Activated CD4-positive, alpha-beta T cell treated with anti-CD3 and anti-CD28 coated beads, Interleukin-2, amount 10 ng/mL, durations not matched to agents 7 days and 5 days (primary cell): ENCODE measurements at regions not wholly inside any gene's neighbourhood (a gene's known extent, or its start where the extent isn't known, plus 50 kb on each side); places are given as distances from the start of the nearest gene placed in this dataset.

Experiments used
- CTCF ChIA-PET: fragments of 350-600 bp; sonication (Branson Sonifier 250); formaldehyde crosslinking; loops from one replicate; lab custom pipeline; 2021; ENCODE audit warnings: antibody characterized with exemption; lab: Charles Lee
- POLR2A ChIA-PET: fragments of 350-600 bp; sonication (Branson Sonifier 250); formaldehyde crosslinking; loops from one replicate; lab custom pipeline; 2021; ENCODE audit warnings: antibody characterized with exemption; lab: Charles Lee
- DNase-seq: peaks from one replicate; pipeline ENCODE4 v3.0.0-alpha.2; 2020
- H3K27ac Mint-ChIP-seq: one replicate; pipeline ENCODE4 v1.8.0; 2021; ENCODE audit warnings: mild to moderate bottlenecking, moderate library complexity, mixed read lengths
- H3K27me3 Mint-ChIP-seq: one replicate; pipeline ENCODE4 v1.8.0; 2021; ENCODE audit warnings: mixed read lengths
- H3K36me3 Mint-ChIP-seq: one replicate; pipeline ENCODE4 v1.8.0; 2021; ENCODE audit warnings: low read depth, mixed read lengths
- H3K4me1 Mint-ChIP-seq: one replicate; pipeline ENCODE4 v1.8.0; 2021; ENCODE audit warnings: mixed read lengths
- H3K4me3 Mint-ChIP-seq: one replicate; pipeline ENCODE4 v1.8.0; 2021; ENCODE audit warnings: mild to moderate bottlenecking, moderate library complexity, mixed read lengths
- H3K9me3 Mint-ChIP-seq: one replicate; pipeline ENCODE4 v1.8.0; 2021; ENCODE audit warnings: mixed read lengths

DNA sequence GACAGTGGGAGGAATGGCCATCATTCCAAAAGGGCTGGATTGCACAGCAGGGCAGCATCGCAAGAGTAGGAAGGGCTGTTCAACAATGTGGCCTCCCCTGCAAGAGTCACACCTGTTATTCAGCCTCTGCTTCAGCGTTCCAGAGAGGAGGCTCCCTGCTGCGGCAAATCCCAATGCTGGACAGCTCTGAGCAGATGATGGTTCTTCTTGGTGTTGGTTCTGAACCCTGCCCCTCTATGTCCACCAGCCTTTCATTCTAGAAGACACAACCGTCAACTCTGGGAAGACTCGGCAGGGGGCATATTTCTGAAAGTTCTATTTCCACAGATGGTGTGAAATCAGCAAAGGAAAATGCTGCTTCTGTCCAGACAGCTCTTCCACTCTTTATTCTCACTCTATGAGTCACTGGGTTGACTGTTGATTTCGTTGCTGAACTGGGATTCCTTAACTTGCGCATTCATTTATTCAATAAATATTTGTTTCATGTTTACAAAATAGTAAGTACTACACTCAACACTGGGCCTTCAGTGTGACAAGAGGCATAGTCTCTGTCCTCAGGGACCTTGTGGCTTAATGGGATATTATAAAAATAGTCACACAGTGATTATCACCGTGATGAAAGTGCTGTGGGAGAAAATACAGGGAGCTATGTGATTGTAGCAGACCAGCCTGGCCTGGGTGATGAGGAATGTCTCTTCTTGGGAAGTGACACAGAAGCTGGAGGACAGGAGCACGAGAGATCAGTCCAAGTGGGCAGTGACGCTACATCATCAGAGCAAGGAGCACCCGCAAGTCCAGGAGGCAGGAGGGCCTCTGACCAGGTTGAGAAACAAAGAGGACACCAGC, 260.3 kb downstream of the SIPA1L2 start:
- H3K27me3 Mint-ChIP-seq, result no peaks in the 10 kb centered on the region
- no peak for DNase-seq
- ChIA-PET POLR2A (no interaction called here), CTCF (no interaction called here)
- H3K4me1 Mint-ChIP-seq, result no peaks in the 10 kb centered on the region
- no peaks in the 10 kb centered on the region for H3K9me3 Mint-ChIP-seq
- H3K4me3 Mint-ChIP-seq, result no peak overlapping the region
- no peak overlapping the region for H3K27ac Mint-ChIP-seq
- H3K36me3 Mint-ChIP-seq, result no peaks in the 10 kb centered on the region

DNA sequence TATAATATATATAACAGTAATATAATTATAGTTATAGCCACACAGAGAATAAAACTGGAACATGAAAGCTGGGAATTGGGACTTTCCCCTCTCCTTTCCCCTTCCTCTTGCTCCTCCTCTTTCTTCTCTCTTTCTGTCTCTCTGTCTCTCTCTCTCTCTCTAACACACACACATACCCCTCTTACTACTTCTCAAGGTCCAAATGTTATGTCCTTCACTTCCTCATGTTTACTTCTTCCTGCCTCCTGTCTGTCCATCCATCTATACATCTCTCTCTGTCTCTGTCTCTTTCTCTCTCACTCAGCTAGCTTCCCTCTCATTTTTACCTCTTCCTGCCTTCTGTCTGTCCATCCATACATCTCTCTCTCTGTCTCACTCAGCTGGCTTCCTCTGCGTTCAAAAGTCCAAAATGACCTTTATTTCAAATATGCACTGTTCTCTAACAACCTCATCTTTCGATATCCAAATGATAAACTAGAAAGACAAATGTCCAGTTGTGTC, 261.1 kb downstream of the SIPA1L2 start:
- ChIA-PET CTCF (no interaction called here), POLR2A (no interaction called here)
- no peak for DNase-seq
- H3K27ac Mint-ChIP-seq, result no peak overlapping the region
- no peaks in the 10 kb centered on the region for H3K36me3 Mint-ChIP-seq
- no peaks in the 10 kb centered on the region for H3K27me3 Mint-ChIP-seq
- no peak overlapping the region for H3K4me3 Mint-ChIP-seq
- H3K4me1 Mint-ChIP-seq, result no peaks in the 10 kb centered on the region
- no peaks in the 10 kb centered on the region for H3K9me3 Mint-ChIP-seq

DNA sequence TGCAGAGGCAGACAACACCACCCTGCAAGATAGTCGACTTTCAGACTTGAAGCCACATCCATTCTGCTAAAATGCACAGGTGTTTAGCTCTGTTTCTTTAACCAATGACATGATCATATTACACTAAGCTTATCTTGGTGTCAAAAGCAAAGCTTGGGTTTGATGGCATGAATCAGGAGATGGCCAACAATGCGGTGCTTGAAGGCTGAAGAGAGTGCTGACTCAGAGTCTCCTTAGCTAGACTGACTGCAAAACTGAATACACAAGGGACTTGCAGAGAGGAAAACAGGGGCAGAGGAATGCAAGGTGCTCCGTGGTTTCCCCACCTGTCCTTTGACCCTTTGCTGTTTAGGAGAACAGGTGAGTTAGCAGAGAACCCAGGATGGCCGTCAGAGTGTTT, 262.6 kb downstream of the SIPA1L2 start:
- POLR2A ChIA-PET, result no interaction called here
- Mint-ChIP-seq H3K36me3 (no peaks in the 10 kb centered on the region), H3K27me3 (no peaks in the 10 kb centered on the region), H3K4me3 (no peak overlapping the region), H3K4me1 (no peaks in the 10 kb centered on the region), H3K9me3 (no peaks in the 10 kb centered on the region), H3K27ac (no peak overlapping the region)
- no peak for DNase-seq
- CTCF ChIA-PET, result interaction anchor here (0.5 kb wide), 1 partner anchor 62 kb away, joined by 4 read pairs; no protein-coding TSS in a partner anchor

DNA sequence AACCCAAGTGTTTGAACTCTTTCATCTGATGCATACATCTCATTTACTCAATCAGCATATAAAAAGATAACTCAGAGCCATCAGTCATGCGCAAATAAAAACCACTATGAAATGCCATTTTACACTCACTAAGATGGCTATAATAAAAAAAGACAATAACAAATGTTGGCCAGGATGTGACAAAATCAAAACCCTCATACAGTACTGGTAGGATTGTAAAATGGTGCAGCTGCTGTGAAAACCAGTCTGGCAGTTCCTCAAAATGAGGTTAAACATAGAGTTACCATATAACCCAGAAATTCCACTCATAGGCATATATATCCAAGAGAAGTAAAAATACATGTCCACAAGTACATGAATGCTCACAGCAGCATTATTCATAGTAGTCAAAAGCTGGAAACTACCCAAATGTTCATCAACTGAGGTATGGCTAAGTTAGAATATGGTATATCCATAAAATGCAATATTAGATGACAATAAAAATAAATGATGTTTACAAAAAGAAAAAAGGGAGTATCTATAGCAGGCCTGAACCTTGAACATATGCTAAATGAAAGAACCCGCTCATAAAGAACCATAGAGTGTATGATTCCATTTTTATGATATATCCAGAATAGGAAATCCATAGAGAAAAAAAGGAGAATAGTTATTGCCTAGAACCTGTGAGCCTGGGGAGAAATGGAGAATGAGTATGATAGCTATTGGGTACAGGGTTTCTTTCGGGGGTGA, 265.1 kb downstream of the SIPA1L2 start:
- POLR2A ChIA-PET, result no interaction called here
- no peak overlapping the region for H3K27ac Mint-ChIP-seq

DNA sequence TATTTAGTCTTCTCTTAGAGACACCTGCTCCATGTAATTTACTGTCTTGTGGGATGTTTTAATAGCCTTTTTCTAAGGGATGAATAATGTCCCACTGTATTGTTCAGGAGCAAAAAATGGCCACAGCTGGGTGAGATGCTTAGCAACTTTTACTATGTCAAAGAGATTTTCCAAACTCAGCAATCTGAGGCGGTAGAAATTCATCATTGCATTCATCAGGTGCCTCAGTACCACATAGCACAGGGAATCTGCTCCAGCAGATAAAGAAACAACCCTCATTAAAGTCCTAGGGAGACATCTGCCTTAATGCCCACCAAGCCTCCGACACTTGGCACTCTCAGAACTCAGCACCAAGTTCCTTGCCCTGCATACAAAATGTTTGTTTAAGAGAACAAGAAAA, 266.9 kb downstream of the SIPA1L2 start:
- H3K4me3 Mint-ChIP-seq, result no peak overlapping the region
- no peaks in the 10 kb centered on the region for H3K4me1 Mint-ChIP-seq
- no peaks in the 10 kb centered on the region for H3K9me3 Mint-ChIP-seq
- H3K27me3 Mint-ChIP-seq, result no peaks in the 10 kb centered on the region
- no peak overlapping the region for H3K27ac Mint-ChIP-seq
- POLR2A ChIA-PET, result no interaction called here
- DNase-seq, result no peak
- CTCF ChIA-PET, result no interaction called here
- no peaks in the 10 kb centered on the region for H3K36me3 Mint-ChIP-seq

More for the DNA sequence above, 265.1 kb downstream of the SIPA1L2 start:
- DNase-seq, result no peak
- H3K4me1 Mint-ChIP-seq, result no peaks in the 10 kb centered on the region
- H3K27me3 Mint-ChIP-seq, result no peaks in the 10 kb centered on the region
- H3K9me3 Mint-ChIP-seq, result no peaks in the 10 kb centered on the region
- CTCF ChIA-PET, result no interaction called here
- no peak overlapping the region for H3K4me3 Mint-ChIP-seq
- no peaks in the 10 kb centered on the region for H3K36me3 Mint-ChIP-seq

DNA sequence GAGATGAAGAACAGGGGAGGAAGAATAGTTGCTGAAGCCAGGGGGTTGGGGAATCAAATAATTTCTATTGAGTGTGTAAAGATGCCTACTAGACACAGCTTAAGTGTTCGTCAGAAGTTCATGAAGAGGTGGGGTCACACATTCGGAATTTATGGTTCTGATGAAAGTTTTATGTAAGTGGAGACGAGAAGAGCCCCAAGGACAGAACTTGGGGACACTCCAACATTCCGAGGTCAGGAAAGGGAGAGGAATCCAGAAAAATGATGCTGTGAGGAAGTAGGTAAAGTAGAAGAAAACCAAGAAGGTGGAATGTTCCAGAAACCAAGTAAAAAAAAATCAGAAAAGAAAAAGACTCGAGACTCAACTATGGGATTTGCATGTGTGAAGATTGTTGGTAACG, 272.5 kb downstream of the SIPA1L2 start:
- H3K27me3 Mint-ChIP-seq, result peaks cover 3% of the 10 kb centered on the region
- POLR2A ChIA-PET, result no interaction called here
- no peak overlapping the region for H3K4me3 Mint-ChIP-seq
- H3K36me3 Mint-ChIP-seq, result no peaks in the 10 kb centered on the region
- no peaks in the 10 kb centered on the region for H3K4me1 Mint-ChIP-seq
- no peak for DNase-seq
- CTCF ChIA-PET, result no interaction called here
- H3K27ac Mint-ChIP-seq, result no peak overlapping the region
- no peaks in the 10 kb centered on the region for H3K9me3 Mint-ChIP-seq

DNA sequence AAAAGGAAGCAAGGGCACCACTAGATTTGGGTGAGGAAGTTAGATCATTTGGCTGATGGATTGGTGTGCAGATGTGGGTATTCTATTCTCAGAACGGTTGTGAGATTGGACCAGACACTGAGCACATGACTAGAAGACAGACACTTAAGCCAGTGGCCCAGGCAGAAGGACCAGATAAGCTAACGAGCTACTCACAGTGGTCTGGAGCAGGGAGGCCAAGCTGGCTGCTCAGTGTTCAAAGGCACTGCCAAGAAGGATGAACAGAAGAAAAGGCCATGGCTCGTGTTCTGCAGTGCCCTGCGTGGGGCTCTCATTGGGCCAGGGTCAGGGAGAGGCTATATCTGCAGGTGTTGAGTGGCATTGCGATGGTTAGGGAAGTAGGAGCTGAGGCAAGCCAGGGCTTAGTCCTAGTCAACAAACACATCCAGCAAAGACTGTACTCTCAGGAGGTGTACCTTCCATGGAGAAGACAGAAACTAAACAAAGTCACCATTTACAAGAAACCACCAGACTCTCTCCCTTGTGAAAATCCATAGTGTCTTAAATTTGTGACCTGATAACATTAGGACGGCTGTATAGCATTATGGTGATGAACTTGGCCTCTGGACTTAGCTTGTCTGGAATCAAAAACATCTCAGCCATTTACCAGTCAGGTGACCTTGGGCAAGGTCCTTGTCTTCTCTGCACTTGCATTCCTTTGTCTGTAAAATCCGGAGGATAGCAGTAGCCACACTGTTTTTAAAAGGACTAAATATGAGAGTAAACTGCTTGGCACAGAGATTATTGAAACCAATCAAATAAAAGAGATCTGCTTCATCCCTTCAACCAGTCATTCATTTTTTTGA, 274.5 kb downstream of the SIPA1L2 start:
- no peaks in the 10 kb centered on the region for H3K36me3 Mint-ChIP-seq
- peaks cover 3% of the 10 kb centered on the region for H3K27me3 Mint-ChIP-seq
- H3K4me3 Mint-ChIP-seq, result no peak overlapping the region
- H3K9me3 Mint-ChIP-seq, result no peaks in the 10 kb centered on the region
- POLR2A ChIA-PET, result no interaction called here
- no peaks in the 10 kb centered on the region for H3K4me1 Mint-ChIP-seq
- CTCF ChIA-PET, result interaction anchor here (0.8 kb wide), 1 partner anchor 27 kb away, joined by 3 read pairs; no protein-coding TSS in a partner anchor
- no peak overlapping the region for H3K27ac Mint-ChIP-seq
- DNase-seq, result no peak

DNA sequence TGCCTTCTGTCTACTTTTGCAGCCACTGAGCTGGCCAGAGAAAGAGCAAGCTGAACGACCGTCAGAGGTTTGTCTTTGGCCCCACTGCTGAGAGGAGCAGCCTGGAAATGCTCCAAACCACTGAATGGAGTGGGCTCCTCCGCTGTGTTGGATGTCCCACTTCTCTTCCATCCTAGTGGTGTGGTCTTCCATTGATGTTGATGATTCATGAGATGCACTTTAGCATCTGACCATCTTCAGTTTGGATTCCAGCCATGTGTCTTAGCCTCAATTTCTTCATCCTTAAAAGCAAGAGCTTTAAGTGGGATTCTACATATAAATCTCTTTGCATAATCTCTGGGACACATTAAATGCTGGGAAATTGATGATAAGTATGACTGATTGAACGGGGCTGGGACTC, 276.9 kb downstream of the SIPA1L2 start:
- no peak for DNase-seq
- ChIA-PET POLR2A (no interaction called here), CTCF (no interaction called here)
- Mint-ChIP-seq H3K36me3 (no peaks in the 10 kb centered on the region), H3K4me3 (no peak overlapping the region), H3K4me1 (no peaks in the 10 kb centered on the region), H3K27me3 (peaks cover 3% of the 10 kb centered on the region), H3K27ac (no peak overlapping the region), H3K9me3 (no peaks in the 10 kb centered on the region)

DNA sequence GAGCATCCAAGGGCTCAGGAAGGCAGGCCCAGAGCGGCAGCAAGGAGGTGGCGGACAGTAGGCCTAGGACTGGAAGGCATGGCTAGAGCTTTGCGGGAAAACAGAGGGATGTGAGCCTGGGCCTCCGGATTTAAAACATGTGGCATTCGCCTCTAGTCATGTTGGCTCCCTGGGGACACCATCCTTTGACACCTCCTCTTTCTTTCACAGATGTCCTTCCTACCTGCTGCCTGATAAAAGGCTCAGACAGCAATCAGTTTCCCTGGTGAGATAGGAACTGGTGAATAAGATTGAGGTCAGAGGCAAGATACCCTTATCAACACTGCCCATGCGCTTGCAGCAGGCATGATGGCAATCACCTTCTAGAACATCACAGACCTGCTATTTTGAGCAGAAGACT, 277.6 kb downstream of the SIPA1L2 start:
- H3K9me3 Mint-ChIP-seq, result no peaks in the 10 kb centered on the region
- H3K36me3 Mint-ChIP-seq, result no peaks in the 10 kb centered on the region
- ChIA-PET CTCF (no interaction called here), POLR2A (no interaction called here)
- no peak for DNase-seq
- H3K4me3 Mint-ChIP-seq, result no peak overlapping the region
- no peaks in the 10 kb centered on the region for H3K4me1 Mint-ChIP-seq
- no peak overlapping the region for H3K27ac Mint-ChIP-seq
- peaks cover 3% of the 10 kb centered on the region for H3K27me3 Mint-ChIP-seq

DNA sequence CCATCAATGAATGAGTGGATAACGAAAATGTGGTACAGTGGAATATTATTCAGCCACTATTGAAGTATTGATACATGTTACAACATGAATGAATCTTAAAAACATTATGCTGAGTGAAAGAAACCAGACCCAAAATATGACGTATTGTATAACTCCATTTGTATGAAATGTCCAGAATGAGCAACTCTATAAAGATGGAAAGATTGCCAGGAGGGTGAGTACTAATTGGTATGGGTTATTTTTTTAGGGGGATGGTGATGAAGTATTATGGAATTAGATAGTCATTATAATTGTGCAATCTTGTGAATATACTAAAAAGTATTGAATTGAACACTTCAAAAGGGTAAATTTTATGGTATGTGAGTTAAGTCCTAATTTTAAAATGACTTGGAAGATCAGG, 278.6 kb downstream of the SIPA1L2 start:
- Mint-ChIP-seq H3K27me3 (peaks cover 3% of the 10 kb centered on the region), H3K4me3 (no peak overlapping the region), H3K36me3 (no peaks in the 10 kb centered on the region), H3K27ac (no peak overlapping the region), H3K4me1 (no peaks in the 10 kb centered on the region), H3K9me3 (no peaks in the 10 kb centered on the region)
- CTCF ChIA-PET, result no interaction called here
- DNase-seq, result no peak
- POLR2A ChIA-PET, result no interaction called here

DNA sequence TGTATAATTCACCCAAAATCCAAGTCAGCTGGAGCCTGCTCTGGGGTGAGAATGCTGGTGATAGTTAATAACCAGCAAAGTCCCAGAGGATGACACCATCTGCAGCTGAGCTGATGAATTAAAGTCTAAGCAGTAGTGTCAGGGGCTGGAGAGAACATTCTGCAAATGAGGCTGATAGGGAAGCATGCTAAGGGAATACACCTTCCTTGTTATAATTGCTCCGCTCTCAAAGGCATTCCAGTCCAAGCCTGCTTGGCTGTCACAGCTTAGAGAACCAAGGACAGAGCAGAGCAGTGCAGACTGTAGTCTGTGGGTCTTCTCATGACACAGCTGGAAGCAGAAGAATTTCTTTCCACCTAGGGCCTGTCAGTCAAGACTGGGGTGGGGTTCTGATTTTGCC, 283.1 kb downstream of the SIPA1L2 start:
- Mint-ChIP-seq H3K27ac (no peak overlapping the region), H3K4me3 (no peak overlapping the region), H3K36me3 (no peaks in the 10 kb centered on the region), H3K27me3 (no peaks in the 10 kb centered on the region), H3K4me1 (no peaks in the 10 kb centered on the region), H3K9me3 (peaks cover 15% of the 10 kb centered on the region)
- DNase-seq, result no peak
- ChIA-PET CTCF (no interaction called here), POLR2A (no interaction called here)

DNA sequence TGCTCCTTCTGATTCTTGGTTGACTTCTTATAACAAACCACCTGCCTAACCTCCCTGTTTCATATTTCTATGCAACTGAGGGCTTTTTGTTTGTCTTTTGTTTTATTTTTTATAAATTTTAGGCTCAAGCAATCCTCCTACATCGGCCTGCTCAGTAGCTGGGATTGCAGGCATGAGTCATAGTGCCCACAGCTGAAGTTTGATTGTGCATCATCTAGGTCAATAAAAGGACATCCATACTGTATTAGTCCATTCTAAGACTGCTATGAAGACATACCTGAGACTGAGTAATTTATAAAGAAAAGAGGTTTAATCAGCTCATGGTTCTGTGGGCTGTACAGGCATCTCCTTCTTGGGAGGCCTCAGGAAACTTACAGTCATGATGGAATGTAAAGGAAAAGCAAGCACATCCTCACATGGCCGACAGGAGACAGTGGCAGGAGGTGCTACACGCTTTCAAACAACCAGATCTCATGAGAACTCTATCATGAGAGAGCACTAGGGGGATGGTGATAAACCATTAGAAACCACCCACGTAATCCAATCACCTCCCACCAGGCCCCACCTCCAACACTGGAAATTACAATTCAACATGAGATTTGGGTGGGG, 285.0 kb downstream of the SIPA1L2 start:
- peaks cover 15% of the 10 kb centered on the region for H3K9me3 Mint-ChIP-seq
- no peaks in the 10 kb centered on the region for H3K4me1 Mint-ChIP-seq
- ChIA-PET POLR2A (no interaction called here), CTCF (no interaction called here)
- DNase-seq, result no peak
- H3K36me3 Mint-ChIP-seq, result no peaks in the 10 kb centered on the region
- no peak overlapping the region for H3K27ac Mint-ChIP-seq
- peaks cover 3% of the 10 kb centered on the region for H3K27me3 Mint-ChIP-seq
- no peak overlapping the region for H3K4me3 Mint-ChIP-seq
